Left lung (tissue), 4 donors: ENCODE measurements at regions not wholly inside any gene's neighbourhood (a gene's known extent, or its start where the extent isn't known, plus 50 kb on each side); places are given as distances from the start of the nearest gene placed in this dataset.

Experiments
- ATAC-seq: fragments of 200-7000 bp; cut with Tn5 transposase; one replicate; pipeline ENCODE4 v1.9.1; 2020; ENCODE audit warnings: moderate library complexity
- DNase-seq, 4 donors: peaks; one replicate each; pipeline ENCODE4 v3.0.0-alpha.2; 2013 to 2020
- H3K27ac ChIP-seq, 2 donors: fragments of 200-600 bp; sonication (generic) in 1 of 2; one replicate each; pipeline versions ENCODE4 v1.5.0 to v1.8.0; 2020 to 2021
- H3K27me3 ChIP-seq, 2 donors: fragments of 200-600 bp; sonication (generic) in 1 of 2; one replicate each; pipeline versions ENCODE4 v1.5.0 to v1.8.0; 2020 to 2021
- H3K36me3 ChIP-seq, 2 donors: fragments of 200-600 bp; sonication (generic) in 1 of 2; one replicate each; pipeline versions ENCODE4 v1.5.0 to v1.8.0; 2020 to 2021
- H3K4me1 ChIP-seq, 2 donors: fragments of 200-600 bp; one replicate each; pipeline ENCODE4 v1.8.0; 2021
- H3K4me3 ChIP-seq, 2 donors: fragments of 200-600 bp; sonication (generic) in 1 of 2; one replicate each; pipeline versions ENCODE4 v1.5.0 to v1.8.0; 2020 to 2021; ENCODE audit warnings: mild to moderate bottlenecking in 1 of 2
- H3K9me3 ChIP-seq, 2 donors: fragments of 200-600 bp; sonication (generic) in 1 of 2; one replicate each; pipeline versions ENCODE4 v1.5.0 to v1.8.0; 2020 to 2021
- intact Hi-C, 2 donors: fragments of 100-400 bp; cut with DNase I; formaldehyde crosslinking; loops; one replicate each; pipeline versions ENCODE4 v1.11.2 to v1.14.2; 2022
- TF ChIP-seq, protein P1 (sequence below), 2 donors: fragments of 200-600 bp; sonication (generic) in 1 of 2; IDR thresholded peaks; one replicate each; pipeline versions ENCODE4 v1.5.0 to v1.8.0; 2021; ENCODE audit warnings: antibody characterized with exemption in 2 of 2
- donor health status: DM: no; HTN: yes; CAD: no.
- donor health status: DM: no; HTN: no; CAD: no.

DNA sequence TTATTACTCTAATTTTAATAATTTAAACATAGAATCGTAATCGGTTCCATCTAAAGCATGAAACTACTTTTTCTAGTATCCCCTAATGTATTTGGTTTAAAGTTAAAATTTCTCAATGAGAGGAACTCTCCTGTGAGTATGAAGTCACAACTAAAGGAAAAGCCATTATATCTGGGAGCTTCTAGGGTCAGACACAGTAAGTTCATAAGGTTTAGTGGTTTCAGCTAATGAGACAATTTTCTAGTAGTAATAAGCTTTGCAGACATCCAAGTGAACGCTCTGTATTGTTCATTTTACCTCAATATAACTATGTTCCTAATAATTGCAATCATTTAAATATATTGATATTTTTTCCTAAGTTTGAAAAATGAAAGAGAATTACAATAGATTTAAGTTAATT is 364.4 kb upstream of the CDH9 start:
- Histone ChIP-seq H3K4me3 (no peak overlapping the region), H3K27me3 (no peaks in the 10 kb centered on the region), H3K27ac (no peak overlapping the region), H3K36me3 (no peaks in the 10 kb centered on the region), H3K9me3 (peaks cover 0 to 12% of the 10 kb centered on the region in 2 donors), H3K4me1 (no peaks in the 10 kb centered on the region)
- no peak for DNase-seq
- TF ChIP-seq, protein P1, sequence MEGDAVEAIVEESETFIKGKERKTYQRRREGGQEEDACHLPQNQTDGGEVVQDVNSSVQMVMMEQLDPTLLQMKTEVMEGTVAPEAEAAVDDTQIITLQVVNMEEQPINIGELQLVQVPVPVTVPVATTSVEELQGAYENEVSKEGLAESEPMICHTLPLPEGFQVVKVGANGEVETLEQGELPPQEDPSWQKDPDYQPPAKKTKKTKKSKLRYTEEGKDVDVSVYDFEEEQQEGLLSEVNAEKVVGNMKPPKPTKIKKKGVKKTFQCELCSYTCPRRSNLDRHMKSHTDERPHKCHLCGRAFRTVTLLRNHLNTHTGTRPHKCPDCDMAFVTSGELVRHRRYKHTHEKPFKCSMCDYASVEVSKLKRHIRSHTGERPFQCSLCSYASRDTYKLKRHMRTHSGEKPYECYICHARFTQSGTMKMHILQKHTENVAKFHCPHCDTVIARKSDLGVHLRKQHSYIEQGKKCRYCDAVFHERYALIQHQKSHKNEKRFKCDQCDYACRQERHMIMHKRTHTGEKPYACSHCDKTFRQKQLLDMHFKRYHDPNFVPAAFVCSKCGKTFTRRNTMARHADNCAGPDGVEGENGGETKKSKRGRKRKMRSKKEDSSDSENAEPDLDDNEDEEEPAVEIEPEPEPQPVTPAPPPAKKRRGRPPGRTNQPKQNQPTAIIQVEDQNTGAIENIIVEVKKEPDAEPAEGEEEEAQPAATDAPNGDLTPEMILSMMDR (IDR thresholded peaks at IDR 0.05) = no peak
- ATAC-seq = no peak
- intact Hi-C loops = no loop called here

GRCh38 chr5:27396998-27397397 is 358.6 kb upstream of the CDH9 start:
- no peaks in the 10 kb centered on the region for H3K4me1 ChIP-seq
- DNase-seq (no peak), ATAC-seq (no peak)
- peaks cover 0 to 11% of the 10 kb centered on the region in 2 donors for H3K9me3 ChIP-seq
- TF ChIP-seq, protein P1 (IDR thresholded peaks at IDR 0.05) = no peak
- intact Hi-C loops = no loop called here
- no peaks in the 10 kb centered on the region for H3K27me3 ChIP-seq
- H3K27ac ChIP-seq = no peak overlapping the region
- no peaks in the 10 kb centered on the region for H3K36me3 ChIP-seq
- H3K4me3 ChIP-seq = no peak overlapping the region

DNA sequence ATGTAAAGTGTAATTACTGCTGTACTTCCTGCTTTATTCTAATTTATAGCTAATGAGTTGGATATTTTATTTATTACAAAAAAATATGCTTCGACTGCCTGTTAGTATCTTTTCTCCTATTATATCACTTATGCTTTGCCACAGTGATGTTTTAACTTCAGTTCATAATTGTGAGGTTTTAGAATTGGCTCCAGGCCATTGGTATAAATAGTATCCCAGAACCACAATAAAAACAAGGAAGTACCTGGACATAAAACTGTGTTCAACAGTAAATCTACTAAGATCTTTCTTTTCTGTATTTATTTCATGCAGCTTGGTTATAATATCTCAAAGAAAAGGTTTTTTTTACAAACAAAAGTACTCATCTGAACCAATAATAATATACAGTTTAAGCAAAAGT is 354.3 kb upstream of the CDH9 start:
- intact Hi-C loops = no loop called here
- H3K9me3 ChIP-seq = peaks cover 0 to 2% of the 10 kb centered on the region in 2 donors
- TF ChIP-seq, protein P1 (IDR thresholded peaks at IDR 0.05) = no peak
- no peaks in the 10 kb centered on the region for H3K4me1 ChIP-seq
- no peak overlapping the region for H3K4me3 ChIP-seq
- no peak for ATAC-seq
- no peak for DNase-seq
- H3K27me3 ChIP-seq = no peaks in the 10 kb centered on the region
- no peak overlapping the region for H3K27ac ChIP-seq
- no peaks in the 10 kb centered on the region for H3K36me3 ChIP-seq

DNA sequence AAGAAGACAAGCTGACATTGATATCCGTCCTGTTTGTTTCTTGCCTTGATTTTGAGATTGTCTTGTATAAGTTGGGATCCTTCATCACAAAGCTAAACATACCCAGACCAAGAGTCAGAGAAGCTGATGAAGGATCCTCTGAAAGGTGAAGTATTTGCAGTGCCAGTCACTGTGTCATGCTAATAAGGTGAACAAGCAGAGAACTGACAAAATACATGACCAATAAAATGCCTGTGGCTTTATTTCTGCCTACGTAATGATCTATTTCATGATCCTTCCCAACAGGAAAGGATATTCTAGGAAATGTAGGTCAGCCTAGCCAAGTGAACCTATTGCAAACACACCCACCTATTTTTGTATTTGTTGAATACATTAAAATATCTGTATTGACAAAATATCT is 351.3 kb upstream of the CDH9 start:
- no peak for ATAC-seq
- no peak overlapping the region for H3K27ac ChIP-seq
- TF ChIP-seq, protein P1 (IDR thresholded peaks at IDR 0.05) = no peak
- no peak for DNase-seq
- no peaks in the 10 kb centered on the region for H3K9me3 ChIP-seq
- no peaks in the 10 kb centered on the region for H3K36me3 ChIP-seq
- no peak overlapping the region for H3K4me3 ChIP-seq
- H3K27me3 ChIP-seq = no peaks in the 10 kb centered on the region
- intact Hi-C loops = no loop called here
- H3K4me1 ChIP-seq = no peaks in the 10 kb centered on the region

DNA sequence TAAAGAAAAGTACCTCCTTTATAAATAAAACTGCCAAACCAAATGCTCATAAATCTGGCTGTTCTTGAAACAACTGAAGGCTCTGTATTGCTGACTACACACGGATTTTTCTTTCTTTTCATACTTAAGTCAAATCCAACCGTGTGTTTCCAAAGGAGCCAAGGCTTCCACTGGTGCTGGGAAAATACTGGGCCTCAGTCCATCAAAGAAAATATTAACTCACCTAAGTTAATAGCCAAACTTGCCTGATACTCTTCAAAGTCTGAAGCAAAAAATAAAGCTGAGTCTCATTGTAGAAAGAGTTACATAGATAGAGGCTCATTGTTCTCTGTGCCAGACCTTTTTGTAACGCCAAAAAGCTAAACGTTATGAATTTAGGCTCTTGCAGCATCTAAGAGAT is 350.4 kb upstream of the CDH9 start:
- Histone ChIP-seq H3K27ac (no peak overlapping the region), H3K9me3 (no peaks in the 10 kb centered on the region), H3K4me1 (no peaks in the 10 kb centered on the region), H3K27me3 (no peaks in the 10 kb centered on the region), H3K36me3 (no peaks in the 10 kb centered on the region), H3K4me3 (no peak overlapping the region)
- intact Hi-C loops = no loop called here
- TF ChIP-seq, protein P1 (IDR thresholded peaks at IDR 0.05) = no peak
- ATAC-seq = no peak
- DNase-seq = no peak
